Stimulated activated CD4-positive, alpha-beta T cell treated with anti-CD3 and anti-CD28 coated beads, TNF-alpha, amount 100 ng/mL, for 48 hours (primary cell): ENCODE measurements at regions not wholly inside any gene's neighbourhood (a gene's known extent, or its start where the extent isn't known, plus 50 kb on each side); places are given as distances from the start of the nearest gene placed in this dataset.

ENCODE experiments used
- DNase-seq, 3 donors: peaks; one replicate each; pipeline ENCODE4 v3.0.0-alpha.2; 2020; ENCODE audit warnings: low read depth in 3 of 3

DNA sequence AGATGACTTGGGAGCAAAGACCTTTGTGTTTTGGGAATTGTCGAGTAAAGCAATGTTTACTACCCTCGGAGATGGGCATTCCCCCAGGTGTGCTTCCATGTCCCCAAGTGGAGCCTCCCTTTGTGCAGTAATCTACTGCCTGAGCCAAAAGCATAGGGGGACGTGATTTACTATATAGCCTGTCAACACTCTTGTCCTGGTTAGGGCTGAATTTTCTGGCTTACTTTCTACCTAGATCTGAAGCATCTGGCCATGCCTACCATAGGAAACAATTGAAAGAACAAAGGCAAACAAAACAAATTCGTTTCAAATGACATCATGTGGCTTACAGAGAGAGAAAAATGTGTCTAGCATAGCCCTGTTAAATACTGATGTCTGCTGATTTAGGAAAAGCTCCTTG, 350.6 kb downstream of the SAMD5 start:
- DNase-seq = no peak

DNA sequence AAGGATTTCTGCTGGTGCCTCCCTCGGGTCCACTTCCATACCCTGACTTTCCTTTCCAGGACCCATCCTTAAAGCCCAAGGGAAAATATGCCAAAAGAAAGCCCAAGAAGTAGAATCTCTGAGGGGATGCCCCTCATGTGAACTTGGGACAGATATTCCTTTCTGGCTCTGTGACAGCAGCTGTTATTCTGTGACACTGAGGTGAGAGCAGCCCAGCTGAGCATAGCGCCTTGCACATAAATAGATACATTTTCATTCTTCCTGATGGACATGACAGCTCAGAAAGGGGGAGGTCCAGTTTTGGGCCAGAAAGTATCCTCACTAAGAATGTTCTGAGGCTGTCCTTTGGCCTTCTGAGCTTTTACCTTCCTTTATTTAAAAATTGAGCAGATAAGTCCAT, 353.2 kb downstream of the SAMD5 start:
- DNase-seq = no peak

DNA sequence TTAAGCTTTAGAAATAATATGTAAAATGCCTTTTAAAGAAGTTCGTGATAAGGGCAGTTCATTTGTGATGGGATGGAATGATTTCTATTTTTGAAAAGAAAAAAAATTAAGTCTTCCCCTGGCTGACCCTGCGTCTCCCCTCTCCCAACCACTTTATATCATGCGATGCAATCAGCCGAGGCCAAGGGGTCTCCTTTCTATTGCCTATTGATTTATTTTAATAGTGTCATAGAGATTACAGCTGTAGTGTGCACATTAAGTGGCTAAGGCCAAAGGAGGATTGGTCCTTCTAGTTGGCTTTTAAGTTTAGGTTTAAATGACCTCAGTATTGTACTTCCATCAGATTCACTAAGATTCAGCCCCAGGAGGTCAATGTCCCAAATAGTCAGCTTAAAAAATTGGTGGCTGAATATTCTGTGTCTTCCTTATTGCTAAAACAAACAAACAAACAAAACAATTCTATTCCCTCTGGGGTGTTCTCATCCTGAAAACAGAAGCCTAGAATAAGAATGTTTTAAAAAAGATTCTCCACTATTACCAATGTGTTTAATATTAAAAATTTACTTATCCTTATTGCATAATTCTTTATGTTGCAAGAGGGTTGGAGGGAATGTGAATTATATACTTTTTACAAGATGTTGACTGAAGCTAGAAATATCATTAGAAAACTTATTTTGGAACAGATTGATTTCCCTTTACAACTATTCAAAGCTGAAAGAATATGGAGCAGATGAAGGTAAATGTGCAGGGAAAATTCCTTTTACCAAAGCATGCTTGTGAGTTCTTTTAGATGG, 359.1 kb downstream of the SAMD5 start:
- DNase-seq = no peak

DNA sequence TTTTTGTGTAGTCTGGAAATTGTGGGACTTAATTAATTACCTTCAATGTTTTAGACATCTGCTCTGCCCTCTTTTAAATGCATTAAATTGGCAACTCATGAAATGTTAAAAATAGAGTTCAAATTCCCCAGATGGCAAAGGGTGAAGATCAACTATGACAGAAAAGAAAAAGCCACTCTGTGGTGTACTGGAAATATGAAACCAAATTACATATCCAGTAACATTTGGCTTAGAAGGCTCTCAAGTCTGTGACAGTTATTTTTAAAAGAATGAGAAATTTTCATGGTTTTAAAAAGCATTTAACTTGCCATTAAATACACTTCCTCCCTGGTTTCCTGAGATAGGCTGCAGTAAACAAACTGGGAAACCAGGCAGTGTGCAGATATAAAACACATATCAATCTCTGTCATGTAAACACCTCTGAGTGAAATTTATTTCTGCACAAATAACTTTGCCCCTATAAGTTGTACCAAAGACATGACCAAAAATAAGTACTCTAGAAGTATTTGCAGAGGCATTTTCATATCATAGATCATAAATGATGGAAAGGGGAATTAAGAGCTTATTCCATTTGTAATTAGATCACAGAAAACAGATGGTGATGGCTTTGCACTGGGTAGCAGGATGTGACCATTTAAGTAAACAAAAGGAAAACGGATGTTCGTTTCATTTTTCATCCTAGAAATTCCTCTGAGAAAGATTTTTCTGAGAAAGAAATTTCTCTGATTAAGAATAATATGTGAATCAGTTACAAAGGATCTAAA, 360.1 kb downstream of the SAMD5 start:
- DNase-seq = no peak

DNA sequence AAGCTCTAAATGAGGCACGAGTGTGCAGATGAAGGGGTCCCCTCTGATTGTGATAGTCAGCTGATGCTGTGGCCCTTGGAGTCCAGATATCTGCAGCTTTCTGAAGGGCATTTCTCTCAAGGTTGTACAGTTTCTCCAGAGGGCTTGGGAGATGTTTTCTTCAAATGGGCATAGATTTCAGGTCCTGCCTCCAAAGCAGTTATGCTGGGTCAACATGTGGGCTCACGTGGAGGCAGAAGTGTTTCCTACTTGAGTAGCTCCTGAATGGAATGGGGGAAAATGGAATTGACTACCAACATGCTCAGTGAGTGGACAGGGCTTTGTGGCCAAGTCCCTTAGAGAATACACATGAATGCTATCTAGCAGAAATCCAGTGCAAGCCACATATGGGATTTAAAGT, 360.7 kb downstream of the SAMD5 start:
- DNase-seq = no peak

DNA sequence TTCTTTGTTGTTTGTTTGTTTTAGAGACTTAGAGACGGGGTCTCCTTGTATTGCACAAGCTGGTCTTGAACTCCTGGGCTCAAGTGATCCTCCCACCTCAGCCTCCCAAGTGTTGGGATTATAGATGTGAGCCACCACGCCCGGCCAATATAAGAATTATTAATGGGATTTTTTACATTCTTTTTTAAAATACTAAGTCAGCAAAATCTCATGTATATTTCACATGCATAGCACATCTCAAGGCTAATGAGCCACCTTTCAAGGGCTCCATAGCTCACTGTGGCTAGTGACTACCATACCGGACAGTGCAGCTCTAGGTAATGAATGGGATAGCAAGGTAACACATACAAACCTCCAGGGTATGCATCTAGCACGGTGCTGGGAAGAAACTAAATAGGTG, 361.4 kb downstream of the SAMD5 start:
- DNase-seq = no peak

DNA sequence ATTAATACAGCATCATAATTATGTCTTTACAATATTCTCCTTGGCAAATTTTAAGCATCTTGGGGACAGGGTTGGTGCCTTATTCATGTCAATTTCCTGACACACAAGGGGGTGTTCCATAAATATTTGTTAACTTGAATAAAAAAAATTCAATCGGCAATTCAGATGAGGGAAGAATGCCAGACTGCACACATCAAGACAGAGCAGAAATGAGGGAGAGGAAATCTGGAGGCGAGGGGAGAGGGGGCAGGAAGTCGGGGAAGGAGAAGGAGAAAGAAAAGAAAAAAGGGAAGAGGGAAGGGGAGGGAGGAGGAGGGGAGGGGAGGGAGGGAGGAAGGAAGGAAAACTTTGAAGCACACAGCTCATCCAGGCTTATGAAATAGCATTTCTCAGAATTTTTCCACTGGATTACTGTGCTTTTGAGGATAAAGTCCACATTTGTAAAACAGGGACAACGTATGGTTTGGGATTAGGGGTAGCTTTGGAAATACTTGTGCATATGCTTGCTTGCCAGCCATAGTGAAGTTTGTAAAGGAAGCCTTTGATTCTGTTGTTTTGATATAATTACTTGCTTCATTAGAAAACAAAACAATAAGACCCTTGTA, 362.1 kb downstream of the SAMD5 start:
- no peak for DNase-seq

DNA sequence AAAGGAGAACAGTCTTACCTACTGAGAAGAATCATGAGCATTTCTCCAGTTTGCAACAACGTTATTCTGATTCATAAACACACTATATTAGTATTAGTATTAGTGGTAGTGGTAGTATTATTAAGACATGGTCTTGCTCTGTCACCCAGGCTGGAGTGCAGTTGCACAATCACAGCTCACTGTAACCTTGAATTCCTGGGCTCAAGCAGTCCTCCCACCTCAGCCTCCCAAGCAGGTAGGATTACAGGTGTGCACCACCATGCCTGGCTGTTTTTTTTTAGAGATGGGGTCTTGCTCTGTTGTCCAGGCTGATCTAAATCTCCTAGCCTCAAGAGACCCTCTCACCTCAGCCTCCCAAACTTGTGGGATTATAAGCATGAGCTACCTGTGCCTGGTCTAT, 363.5 kb downstream of the SAMD5 start:
- DNase-seq = no peak

DNA sequence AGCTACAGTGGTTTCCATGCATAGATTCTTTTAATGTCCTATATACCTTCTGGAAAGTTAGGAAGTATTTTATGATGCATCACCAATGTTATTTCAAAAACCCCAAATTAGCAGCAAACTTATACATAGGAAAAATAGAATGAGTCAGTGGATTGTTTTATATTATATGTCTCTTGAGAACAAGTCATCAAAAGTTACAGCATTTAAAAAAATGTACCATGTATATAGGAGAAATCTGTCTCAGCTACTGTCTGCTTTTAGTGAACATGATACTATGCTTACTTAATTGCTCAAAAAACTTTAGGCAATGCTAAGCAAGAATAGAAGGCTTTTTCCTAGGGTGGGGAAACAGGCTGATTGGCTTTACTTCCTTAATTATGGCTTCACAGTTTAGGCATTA, 365.3 kb downstream of the SAMD5 start:
- no peak for DNase-seq

DNA sequence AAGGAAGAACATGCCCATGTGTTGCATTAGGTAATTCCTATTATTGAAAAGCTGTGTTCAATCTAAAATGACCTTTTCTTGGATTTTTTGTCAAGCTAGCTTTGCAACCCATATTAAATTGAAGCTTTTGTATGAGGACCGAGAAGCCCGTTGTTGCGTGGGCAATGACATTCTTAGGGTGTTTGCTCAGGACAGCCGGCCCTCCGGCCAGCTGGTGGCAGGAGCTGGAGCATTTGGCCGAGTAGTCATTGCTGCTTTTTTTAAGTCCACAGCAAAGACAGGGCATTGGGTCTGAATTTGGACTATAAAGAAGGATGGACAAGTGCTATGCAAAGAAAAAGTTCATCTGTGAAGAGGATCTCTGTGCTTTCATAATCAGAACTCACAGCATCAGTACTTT, 365.8 kb downstream of the SAMD5 start:
- no peak for DNase-seq

DNA sequence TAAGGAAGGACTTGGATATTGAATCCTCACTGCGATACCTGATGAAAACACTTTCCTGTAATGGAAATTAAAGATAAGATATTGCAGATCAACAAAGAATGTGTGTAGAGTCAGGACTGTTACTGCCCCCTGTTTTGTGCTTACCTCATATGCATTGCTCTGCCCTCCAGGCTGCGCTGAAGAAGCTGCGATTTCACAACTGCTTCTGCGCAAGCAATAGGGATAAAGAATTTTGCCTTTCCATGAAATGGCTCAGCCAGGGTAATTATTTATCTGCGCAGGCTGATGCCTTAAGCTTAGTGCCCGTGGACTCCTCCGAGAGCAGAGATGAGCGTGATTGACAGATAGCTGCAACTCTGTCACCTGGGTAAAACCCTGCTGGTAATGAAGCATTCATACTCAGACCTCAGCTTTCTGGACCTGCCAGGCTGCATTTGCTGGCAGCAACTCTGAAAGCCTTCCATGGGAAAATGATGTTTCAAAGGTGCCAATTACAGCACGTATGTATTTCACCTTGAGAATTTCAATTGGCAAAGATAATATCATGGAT, 370.6 kb downstream of the SAMD5 start:
- DNase-seq = no peak

DNA sequence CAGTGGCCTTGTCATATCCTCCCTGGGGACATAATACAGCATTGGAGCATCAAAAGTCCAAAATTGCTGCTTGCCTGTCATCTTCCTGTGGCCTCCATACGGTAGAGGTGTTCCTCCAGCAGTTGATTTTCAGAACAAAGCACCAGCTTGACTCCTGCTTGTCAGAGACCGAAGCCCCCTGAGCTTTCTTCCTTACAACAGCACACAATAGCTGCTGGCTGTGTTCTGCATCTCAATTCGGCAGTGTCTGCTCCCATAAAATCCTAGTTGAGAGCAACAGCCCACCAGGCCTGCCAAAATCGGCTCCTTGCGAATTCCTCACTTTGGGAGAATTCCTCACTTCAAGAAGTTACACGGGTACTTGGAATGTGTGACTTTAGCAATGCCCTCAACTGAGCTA, 372.9 kb downstream of the SAMD5 start:
- DNase-seq = no peak

DNA sequence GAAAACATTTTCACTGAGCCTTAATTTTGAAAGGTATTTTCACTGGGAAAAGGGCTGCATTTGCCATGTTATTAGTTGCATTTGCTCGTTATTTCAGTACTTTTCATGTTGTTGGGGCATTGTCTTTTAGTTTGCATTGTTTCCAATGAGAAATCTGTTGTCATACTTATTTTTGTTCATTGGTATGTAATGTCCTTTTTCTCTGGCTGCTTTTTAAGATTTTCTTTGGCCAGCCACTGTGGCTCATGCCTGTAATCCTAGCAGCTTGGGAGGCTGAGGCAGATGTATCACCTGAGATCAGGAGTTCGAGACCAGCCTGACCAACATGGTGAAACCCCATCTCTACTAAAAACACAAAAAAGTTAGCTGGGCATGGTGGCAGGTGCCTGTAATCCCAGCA, 379.9 kb downstream of the SAMD5 start:
- no peak for DNase-seq

DNA sequence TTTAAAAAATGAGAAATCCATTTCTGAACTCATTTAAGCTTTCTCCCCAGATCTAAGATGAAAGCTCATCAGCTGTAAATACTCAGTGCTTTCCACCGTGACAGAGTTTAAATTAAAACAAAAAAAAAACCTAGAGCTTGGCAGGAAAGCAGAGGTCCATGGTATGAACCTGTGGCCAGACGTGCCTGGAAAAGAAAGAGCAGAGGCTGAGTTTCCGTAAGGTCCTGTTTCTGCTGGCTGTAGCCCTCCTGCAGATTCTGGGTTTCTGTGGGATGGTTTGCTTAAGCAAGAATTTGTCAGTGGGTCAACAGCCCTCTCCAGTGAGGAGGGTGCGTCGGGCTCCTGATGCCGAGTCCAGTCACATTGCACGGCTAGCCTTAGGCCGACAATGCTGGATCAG, 383.2 kb downstream of the SAMD5 start:
- no peak for DNase-seq

DNA sequence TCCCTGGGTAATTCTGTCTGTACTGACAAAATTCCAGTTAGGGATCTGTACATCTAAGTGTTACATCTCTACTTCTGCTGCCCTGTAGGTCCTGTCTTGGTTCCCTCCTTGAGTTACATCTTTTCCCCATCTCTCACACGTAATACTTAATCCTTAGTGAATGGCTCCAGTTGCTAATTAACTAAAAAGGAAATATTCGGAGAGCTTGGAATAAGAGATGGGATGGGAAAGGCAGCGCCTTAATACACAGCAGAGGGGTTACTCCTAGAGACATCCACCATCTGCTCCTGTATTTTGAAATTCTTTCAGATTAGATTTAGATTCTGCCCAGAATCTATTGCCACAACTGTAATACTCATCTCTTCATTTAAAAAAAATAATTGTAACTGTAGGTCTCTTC, 384.0 kb downstream of the SAMD5 start:
- no peak for DNase-seq

DNA sequence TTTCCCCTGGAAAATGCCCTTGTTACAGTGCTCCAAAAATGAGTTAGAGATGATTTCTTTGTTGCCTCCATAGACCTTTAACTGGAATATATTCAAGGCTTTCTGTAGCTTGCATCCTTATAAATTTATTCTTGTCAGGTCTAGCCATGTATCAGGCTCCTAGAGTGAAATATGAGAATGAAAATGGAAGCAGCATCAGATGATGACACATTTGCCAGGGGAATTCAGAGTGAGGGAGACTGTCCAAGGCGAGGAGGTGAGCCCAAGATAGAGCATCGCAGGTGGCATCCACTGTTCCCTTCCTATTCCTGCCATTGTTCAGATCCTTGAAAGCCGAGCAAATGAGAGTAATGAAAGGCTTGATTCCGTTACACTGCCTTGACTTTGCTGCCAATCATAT, 386.8 kb downstream of the SAMD5 start:
- DNase-seq = no peak

DNA sequence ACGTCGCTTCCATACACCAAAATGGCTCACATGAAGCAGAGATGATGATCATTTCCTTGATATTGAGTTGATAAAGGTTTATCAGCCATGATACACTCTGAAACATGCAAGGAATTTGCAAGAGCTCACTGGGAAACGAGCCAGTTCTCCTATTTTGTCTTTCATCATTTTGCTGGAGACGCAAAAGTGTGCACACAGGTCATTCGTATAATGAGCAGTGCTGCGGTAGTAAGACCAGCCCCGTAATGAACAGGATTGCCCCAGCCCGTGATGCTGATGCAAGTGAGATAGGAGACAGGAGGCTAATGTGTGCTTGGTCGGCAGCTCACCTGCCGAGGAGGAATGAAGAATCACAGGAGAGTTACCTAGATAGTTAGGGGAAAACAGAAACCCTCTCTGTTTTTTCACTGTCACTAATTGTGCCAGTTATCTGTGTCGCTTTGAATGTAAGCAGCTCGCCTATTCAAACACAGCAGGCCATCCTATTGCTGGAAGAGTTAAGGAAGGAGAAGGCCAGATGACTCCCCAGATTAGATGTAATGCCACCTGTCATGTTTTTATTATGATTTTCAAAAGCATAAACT, 391.8 kb downstream of the SAMD5 start:
- no peak for DNase-seq

DNA sequence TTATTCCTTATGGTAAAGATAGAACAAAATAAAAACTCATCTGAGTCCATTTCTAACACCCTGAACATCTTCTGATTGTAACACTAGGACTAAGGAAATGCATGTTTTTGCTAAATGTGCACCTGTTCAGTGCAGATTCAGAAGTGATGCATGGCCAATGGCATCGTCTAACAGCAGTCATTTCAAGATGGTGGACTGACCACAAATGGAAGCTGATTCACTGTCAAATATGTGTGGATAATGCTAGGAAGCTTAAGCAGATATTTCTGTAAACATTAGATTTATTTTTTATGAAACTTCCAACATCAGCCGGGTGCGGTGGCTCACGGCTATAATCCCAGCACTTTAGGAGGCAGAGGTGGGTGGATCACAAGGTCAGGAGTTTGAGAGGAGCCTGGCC, 394.8 kb downstream of the SAMD5 start:
- no peak for DNase-seq

DNA sequence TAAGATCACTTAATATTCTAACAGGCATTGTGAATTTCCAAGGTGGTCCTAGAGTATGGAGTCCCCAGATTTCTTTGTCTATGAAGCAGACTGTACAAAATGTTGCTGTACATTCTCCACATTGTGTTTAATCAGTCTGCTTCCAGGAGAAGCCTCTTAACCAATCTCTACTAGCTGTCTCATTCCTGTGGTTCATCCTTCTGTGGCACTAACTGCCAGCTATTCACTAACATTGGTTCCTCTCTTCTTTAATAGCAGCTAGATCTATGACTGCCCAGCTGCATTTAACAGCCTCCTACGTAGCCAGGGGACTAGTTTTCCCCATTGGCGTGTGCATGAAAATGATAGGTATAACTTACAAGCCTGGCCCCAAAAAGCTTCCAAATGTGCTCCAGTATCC, 395.4 kb downstream of the SAMD5 start:
- DNase-seq = no peak

DNA sequence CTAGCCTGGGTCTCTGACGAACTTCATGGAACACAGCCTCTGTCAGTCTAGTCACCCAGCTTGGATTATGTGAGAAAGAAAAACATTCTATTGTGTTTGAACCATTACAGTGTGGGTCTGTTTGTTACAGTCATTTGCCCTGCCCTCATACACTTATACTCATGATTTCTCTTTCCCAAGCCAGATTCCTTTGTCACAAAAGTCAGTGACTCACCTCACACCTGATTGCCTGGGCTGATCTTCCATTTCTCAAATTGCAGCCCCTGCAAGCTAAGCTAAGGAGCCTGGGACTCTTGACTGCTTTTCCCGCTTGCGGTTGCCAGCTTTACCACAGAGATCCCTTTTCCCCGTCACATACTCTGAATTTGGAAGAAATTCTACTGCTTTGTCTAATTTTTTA, 395.9 kb downstream of the SAMD5 start:
- DNase-seq = no peak

DNA sequence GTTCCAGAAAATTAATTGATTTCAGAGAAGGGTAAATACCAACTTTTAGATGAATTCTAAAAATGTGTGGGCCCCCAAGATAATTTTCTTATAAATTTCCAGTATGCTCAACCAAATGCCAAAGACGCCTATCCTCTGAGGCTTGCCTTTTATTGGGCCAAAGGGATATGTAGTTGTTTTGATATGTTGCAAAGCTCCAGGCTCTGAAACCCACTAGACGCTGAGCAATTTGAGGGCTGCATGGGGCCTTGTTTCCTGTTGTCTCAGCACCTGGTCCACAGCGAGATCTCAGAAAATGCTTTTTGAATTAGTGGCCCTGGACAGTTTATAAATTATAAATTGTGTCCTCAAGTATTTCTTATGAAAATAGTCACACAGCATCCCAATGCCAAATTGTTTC, 397.2 kb downstream of the SAMD5 start:
- DNase-seq = no peak

DNA sequence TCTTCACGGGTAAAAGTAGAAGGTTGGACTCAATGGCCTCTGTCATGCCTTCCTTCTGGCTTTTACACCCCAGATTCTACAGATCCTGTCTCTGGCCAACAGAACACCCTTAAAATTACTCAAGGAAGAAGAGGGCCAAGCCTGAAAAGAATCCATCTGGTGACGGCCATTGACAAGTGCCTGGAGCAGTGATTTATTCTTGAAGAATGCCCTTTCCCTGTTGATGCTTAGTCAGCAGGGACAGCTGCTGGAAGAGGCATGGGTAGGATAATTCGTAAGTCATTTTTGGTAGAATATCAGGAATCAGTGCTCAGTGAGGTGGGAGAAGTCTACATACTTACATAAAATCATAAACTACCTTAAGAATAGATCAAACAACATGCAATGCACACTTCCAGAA, 397.9 kb downstream of the SAMD5 start:
- DNase-seq = no peak
